ENCODE measurements at regions not wholly inside any gene's neighbourhood (a gene's known extent, or its start where the extent isn't known, plus 50 kb on each side); places are given as distances from the start of the nearest gene placed in this dataset.

GRCh38 chr11:80365076-80365725 lies 924.4 kb upstream of the TENM4 start:
- no peak overlapping the region for H3K56ac ChIP-seq (replicated peaks; ENCODE audit: insufficient read length, low read depth, low read length)
- CTCF ChIA-PET (ENCODE audit: partially characterized antibody): no interaction called here
- H4K20me1 ChIP-seq (replicated peaks in 1 of 2; ENCODE audit: control insufficient read depth in 1 of 2, insufficient read depth in 2 of 2, low read length in 2 of 2): no peaks in the 10 kb centered on the region
- H2BK12ac ChIP-seq (ENCODE audit: low read depth, low read length): no peak overlapping the region
- FAIRE-seq (no peak), DNase-seq (ENCODE audit: low read depth in 1 of 2, low spot score in 2 of 2) (no peak)
- H3K27ac ChIP-seq (ENCODE audit: low read depth, low read length): no peak overlapping the region
- H3K23me2 ChIP-seq (ENCODE audit: low read depth, low read length): no peaks in the 10 kb centered on the region
- no peak overlapping the region for H4K8ac ChIP-seq (ENCODE audit: extremely low read depth, insufficient read depth, low read length)
- H3K79me1 ChIP-seq (ENCODE audit: low read depth, low read length): no peaks in the 10 kb centered on the region
- H3K23ac ChIP-seq (ENCODE audit: insufficient read length): no peak overlapping the region
- 96% methylated on average over 2 of the region's 2 CpGs; no CpG with 5 or more reads in 1 of the 2 experiments for WGBS, 2 experiments (ENCODE audit: extremely low coverage in 1 of 2, insufficient coverage in 1 of 2, insufficient read length in 1 of 2, insufficient replicate concordance in 2 of 2, low coverage in 1 of 2, low lambda C conversion rate in 2 of 2, missing lambda C conversion rate in 1 of 2)
- no peak overlapping the region for H3K4ac ChIP-seq (replicated peaks; ENCODE audit: insufficient read length, low read depth, low read length)
- H2AFZ ChIP-seq (ENCODE audit: low read length): no peak overlapping the region
- no peaks in the 10 kb centered on the region for H3K79me2 ChIP-seq (ENCODE audit: control insufficient read depth in 1 of 2, insufficient read depth in 2 of 2, low read length in 2 of 2)
- TF ChIP-seq CREB1 (IDR thresholded peaks at IDR 0.05): no peak
- TF ChIP-seq ZNF274 (IDR thresholded peaks at IDR 0.05; ENCODE audit: borderline replicate concordance, extremely low read depth, low read length): no peak
- H3K9me3 ChIP-seq (ENCODE audit: insufficient read depth in 2 of 2, low read depth in 1 of 2, low read length in 1 of 2): no peaks in the 10 kb centered on the region
- H3K36me3 ChIP-seq (ENCODE audit: control insufficient read depth in 2 of 4, insufficient read depth in 4 of 4, low read length in 3 of 4): no peaks in the 10 kb centered on the region
- no peak overlapping the region for H2BK20ac ChIP-seq (ENCODE audit: low read length)
- no peaks in the 10 kb centered on the region for H3K27me3 ChIP-seq (replicated peaks in 1 of 4; ENCODE audit: control insufficient read depth in 3 of 4, extremely low read depth in 1 of 4, insufficient read depth in 3 of 4, low read length in 3 of 4)
- no peak overlapping the region for H2AK5ac ChIP-seq (ENCODE audit: low read depth, low read length)
- H3K4me3 ChIP-seq (ENCODE audit: extremely low read depth in 1 of 4, insufficient read depth in 2 of 4, low read depth in 3 of 4, low read length in 4 of 4): no peak overlapping the region
- no peak overlapping the region for H2BK15ac ChIP-seq (ENCODE audit: low read length)
- H3K4me1 ChIP-seq (replicated peaks in 1 of 4; ENCODE audit: control insufficient read depth in 3 of 4, insufficient read depth in 4 of 4, low read length in 3 of 4): no peaks in the 10 kb centered on the region
- no peak overlapping the region for H2BK5ac ChIP-seq (ENCODE audit: low read depth, low read length)
- H3K9ac ChIP-seq (replicated peaks in 1 of 4; ENCODE audit: extremely low read depth in 1 of 4, low read depth in 3 of 4, low read length in 3 of 4): no peak overlapping the region
- no peak overlapping the region for H3K4me2 ChIP-seq (ENCODE audit: insufficient read depth in 1 of 2, low read depth in 2 of 2, low read length in 2 of 2)
- no peak overlapping the region for H2BK120ac ChIP-seq (replicated peaks; ENCODE audit: low read depth, low read length)
- H4K91ac ChIP-seq (replicated peaks; ENCODE audit: insufficient read length, low read length): no peak overlapping the region
- no peak overlapping the region for H3K18ac ChIP-seq (ENCODE audit: extremely low read depth, low read length)
- no peak overlapping the region for H3K14ac ChIP-seq (ENCODE audit: insufficient read length)
- POLR2A ChIA-PET (ENCODE audit: partially characterized antibody): no interaction called here
- no peak overlapping the region for H4K5ac ChIP-seq (ENCODE audit: insufficient read length, low read depth, low read length)

Data from H1 (cell line).